IMR-90 (cell line): ENCODE measurements at regions not wholly inside any gene's neighbourhood (a gene's known extent, or its start where the extent isn't known, plus 50 kb on each side); places are given as distances from the start of the nearest gene placed in this dataset.
A peak's percentile ranks its signal among the peaks of the same experiment; 100 is the strongest.

ENCODE experiments used
- ATAC-seq: fragments of 200-7000 bp; cut with Tn5 transposase; 2 replicates; pipeline ENCODE4 v1.9.1; 2020; ENCODE audit warnings: low read depth, mild to moderate bottlenecking, moderate library complexity
- BruUV-seq: library from RNA; stranded (reverse); fragments of 400-500 nt; replicated peaks from 2 replicates; lab custom pipeline; 2021; lab: Mats Ljungman, UMichigan
- CTCF ChIA-PET: fragments of 300-600 bp; formaldehyde crosslinking; extraction: SDS; loops from one replicate; lab custom pipeline; 2021; ENCODE audit warnings: antibody characterized with exemption; lab: Yijun Ruan, JAX
- POLR2A ChIA-PET: fragments of 300-600 bp; sonication (Branson Sonifier 250); formaldehyde crosslinking; loops from one replicate; lab custom pipeline; 2022; ENCODE audit warnings: antibody characterized with exemption; ENCODE audit not compliant: unreplicated experiment; lab: Charles Lee
- DNase-seq: peaks from one replicate; pipeline ENCODE4 v3.0.0; 2013
- H2AFZ ChIP-seq: replicated peaks from 2 replicates; pipeline ENCODE3; 2013; ENCODE audit warnings: low read length, mild to moderate bottlenecking; ENCODE audit not compliant: poor library complexity
- H2AK5ac ChIP-seq: 2 replicates; pipeline ENCODE4 v1.6.1; 2013; ENCODE audit warnings: low read depth, low read length, inconsistent platforms
- H2AK9ac ChIP-seq: replicated peaks from 2 replicates; pipeline ENCODE3; 2013; ENCODE audit warnings: mild to moderate bottlenecking, low read depth, low read length, moderate library complexity; ENCODE audit not compliant: poor library complexity
- H2BK120ac ChIP-seq: 2 replicates; pipeline ENCODE4 v1.6.1; 2013; ENCODE audit warnings: low read depth, low read length, inconsistent platforms
- H2BK15ac ChIP-seq: 3 replicates; pipeline ENCODE4 v1.6.1; 2013; ENCODE audit warnings: low read depth, low read length, inconsistent platforms
- H2BK20ac ChIP-seq: 2 replicates; pipeline ENCODE4 v1.6.1; 2013; ENCODE audit warnings: low read depth, mild to moderate bottlenecking, inconsistent platforms, low read length, moderate library complexity
- H2BK5ac ChIP-seq: 2 replicates; pipeline ENCODE4 v1.6.1; 2013; ENCODE audit warnings: mild to moderate bottlenecking, low read depth, low read length, inconsistent platforms; ENCODE audit not compliant: poor library complexity, severe bottlenecking
- H3K14ac ChIP-seq: replicated peaks from 2 replicates; pipeline ENCODE4 v1.6.1; 2013; ENCODE audit warnings: low read depth, low read length, inconsistent platforms
- H3K18ac ChIP-seq: 2 replicates; pipeline ENCODE4 v1.6.1; 2013; ENCODE audit warnings: low read depth, low read length, control low read depth
- H3K23ac ChIP-seq: 2 replicates; pipeline ENCODE4 v1.6.1; 2013; ENCODE audit warnings: low read depth, low read length, inconsistent platforms
- H3K27ac ChIP-seq: 2 replicates; pipeline ENCODE4 v1.5.1; 2013; ENCODE audit warnings: mild to moderate bottlenecking, control low read depth, low read length; ENCODE audit not compliant: insufficient read depth
- H3K27me3 ChIP-seq: 2 replicates; pipeline ENCODE4 v1.6.1; 2013; ENCODE audit warnings: low read length; ENCODE audit not compliant: control insufficient read depth, insufficient read depth
- H3K36me3 ChIP-seq: 2 replicates; pipeline ENCODE4 v1.6.1; 2013; ENCODE audit warnings: low read length, mixed read lengths; ENCODE audit not compliant: control insufficient read depth, insufficient read depth
- H3K4ac ChIP-seq: 2 replicates; pipeline ENCODE4 v1.6.1; 2013; ENCODE audit warnings: low read depth, low read length, inconsistent platforms
- H3K4me1 ChIP-seq: 2 replicates; pipeline ENCODE4 v1.6.1; 2013; ENCODE audit warnings: low read length, mixed read lengths; ENCODE audit not compliant: control insufficient read depth, insufficient read depth
- H3K4me2 ChIP-seq: 2 replicates; pipeline ENCODE4 v1.6.1; 2013; ENCODE audit warnings: low read depth, mild to moderate bottlenecking, control low read depth, low read length, moderate library complexity
- H3K4me3 ChIP-seq: 2 replicates; pipeline ENCODE4 v1.5.1; 2013; ENCODE audit warnings: low read depth, mild to moderate bottlenecking, control low read depth, low read length, moderate library complexity; ENCODE audit not compliant: insufficient read depth
- H3K56ac ChIP-seq: 2 replicates; pipeline ENCODE4 v1.6.1; 2013; ENCODE audit warnings: low read length, inconsistent platforms; ENCODE audit not compliant: insufficient read depth; ENCODE audit errors: extremely low read depth
- H3K79me1 ChIP-seq, 2 experiments: 2 replicates each; pipeline ENCODE4 v1.6.1; 2013; ENCODE audit warnings: low read length in 2 of 2, inconsistent platforms in 1 of 2, low read depth in 1 of 2
- H3K9ac ChIP-seq: 2 replicates; pipeline ENCODE4 v1.6.1; 2013; ENCODE audit warnings: low read depth, low read length, control low read depth
- H3K9me1 ChIP-seq: 2 replicates; pipeline ENCODE4 v1.6.1; 2013; ENCODE audit warnings: low read length, inconsistent platforms; ENCODE audit not compliant: insufficient read depth
- H3K9me3 ChIP-seq: 2 replicates; pipeline ENCODE4 v1.6.1; 2013; ENCODE audit warnings: low read length; ENCODE audit not compliant: control insufficient read depth, insufficient read depth
- H4K20me1 ChIP-seq: 2 replicates; pipeline ENCODE4 v1.6.1; 2013; ENCODE audit warnings: low read length, inconsistent platforms; ENCODE audit not compliant: insufficient read depth
- H4K5ac ChIP-seq: 2 replicates; pipeline ENCODE4 v1.6.1; 2013; ENCODE audit warnings: mild to moderate bottlenecking, low read depth, low read length, control low read depth
- H4K8ac ChIP-seq, 2 experiments: 2 replicates each; pipeline ENCODE4 v1.6.1; 2013; ENCODE audit warnings: low read depth in 2 of 2, low read length in 2 of 2, control low read depth in 1 of 2, inconsistent platforms in 1 of 2
- H4K91ac ChIP-seq: 2 replicates; pipeline ENCODE4 v1.6.1; 2013; ENCODE audit warnings: low read depth, low read length, inconsistent platforms; ENCODE audit not compliant: insufficient read depth
- BHLHE40 ChIP-seq: fragments of 150-350 bp; IDR thresholded peaks from 2 replicates; pipeline ENCODE4 v1.6.1; 2016; ENCODE audit warnings: mild to moderate bottlenecking, low read depth, low read length
- CTCF ChIP-seq: conservative IDR thresholded peaks from 2 replicates; pipeline ENCODE4 v1.5.1; 2012; ENCODE audit warnings: mild to moderate bottlenecking, low read depth, low read length, improper control_type of control experiment
- ELK1 ChIP-seq: fragments of 150-350 bp; IDR thresholded peaks from 2 replicates; pipeline ENCODE4 v1.6.1; 2016; ENCODE audit warnings: low read depth, mild to moderate bottlenecking, low read length, moderate library complexity, borderline replicate concordance
- FOS ChIP-seq: fragments of 150-350 bp; IDR thresholded peaks from 2 replicates; pipeline ENCODE4 v1.6.1; 2016; ENCODE audit warnings: low read depth, low read length
- MAFK ChIP-seq: IDR thresholded peaks from 2 replicates; pipeline ENCODE4 v1.6.1; 2012; ENCODE audit warnings: low read depth, low read length, improper control_type of control experiment
- MAZ ChIP-seq: IDR thresholded peaks from 2 replicates; pipeline ENCODE4 v1.6.1; 2012; ENCODE audit warnings: low read depth, mild to moderate bottlenecking, low read length, improper control_type of control experiment, moderate library complexity, borderline replicate concordance
- MXI1 ChIP-seq: IDR thresholded peaks from 2 replicates; pipeline ENCODE4 v1.6.1; 2012; ENCODE audit warnings: low read depth, mild to moderate bottlenecking, low read length, moderate library complexity, borderline replicate concordance
- POLR2A ChIP-seq: IDR thresholded peaks from 2 replicates; pipeline ENCODE4 v1.6.1; 2012; ENCODE audit warnings: mild to moderate bottlenecking, low read depth, low read length
- RAD21 ChIP-seq: IDR thresholded peaks from 2 replicates; pipeline ENCODE4 v1.6.1; 2012; ENCODE audit warnings: low read length, improper control_type of control experiment
- RFX5 ChIP-seq: IDR thresholded peaks from 2 replicates; pipeline ENCODE4 v1.8.0; 2012; ENCODE audit warnings: low read depth, mild to moderate bottlenecking, low read length, moderate library complexity
- USF2 ChIP-seq: fragments of 150-350 bp; IDR thresholded peaks from 2 replicates; pipeline ENCODE4 v1.6.1; 2017; ENCODE audit warnings: mild to moderate bottlenecking, antibody characterized with exemption, low read length, low read depth
- WGBS, 2 experiments: methylation state at CpG; one replicate each; pipeline versions ENCODE4 v1.1.5 to v1.1.7; 2013; ENCODE audit warnings: missing lambda C conversion rate in 2 of 2; ENCODE audit not compliant: insufficient read length in 1 of 2; ENCODE audit errors: extremely low coverage in 2 of 2; 5-methylcytosine and 5-hydroxymethylcytosine counted together
- dilution Hi-C: fragments of 300-500 bp; cut with HindIII; formaldehyde crosslinking; loops from one replicate; pipeline ENCODE4 v1.14.3; 2018; ENCODE audit warnings: low sequenced_read_pairs; ENCODE audit not compliant: unreplicated experiment
- in situ Hi-C: fragments of 300-500 bp; cut with MboI; formaldehyde crosslinking; loops from 3 replicates; pipeline ENCODE4 v1.14.3; 2019; ENCODE audit warnings: low sequenced_read_pairs, inconsistent platforms, mixed read lengths
- intact Hi-C: fragments of 100-400 bp; cut with micrococcal nuclease; formaldehyde crosslinking; loops from 2 replicates; pipeline ENCODE4 v1.10.0; 2022

GRCh38 chr7:131014906-131015656, 281.1 kb upstream of the KLF14 start (continued):
- TF ChIP-seq ELK1 = no peak

GRCh38 chr7:131015657-131015958, 281.6 kb upstream of the KLF14 start:
- Histone ChIP-seq H3K4me3 (no peak overlapping the region), H4K5ac (0 out of 2 replicates have a peak overlapping the region, but pooled peaks have one; percentile 10), H3K56ac (no peak overlapping the region; the same call in 1 of the 2 replicates), H3K9me1 (peaks cover 25% of the 10 kb centered on the region), H2AK9ac (no peak overlapping the region), H2BK5ac (peak overlapping the region; percentile 67), H3K23ac (0 out of 2 replicates have a peak overlapping the region, but pooled peaks have one; percentile 29), H3K4me1 (peaks cover 21% of the 10 kb centered on the region), H3K36me3 (no peaks in the 10 kb centered on the region), H3K4ac (peak overlapping the region; percentile 63), H2BK15ac (0 out of 3 replicates have a peak overlapping the region, but pooled peaks have one; percentile 9), H3K9ac (no peak overlapping the region), H3K79me1 (peaks cover 43 to 84% of the 10 kb centered on the region in 2 experiments), H2AFZ (no peak overlapping the region), H4K8ac (no peak overlapping the region), H3K27ac (peak overlapping the region; percentile 44), H3K14ac (peak overlapping the region; percentile 29; the same call in 1 of the 2 replicates), H3K4me2 (no peak overlapping the region), H3K27me3 (no peaks in the 10 kb centered on the region), H4K91ac (no peak overlapping the region), H2BK20ac (no peak overlapping the region), H2BK120ac (peak overlapping the region; percentile 32; the same call in 1 of the 2 replicates), H3K18ac (peak overlapping the region; percentile 53; the same call in 1 of the 2 replicates), H4K20me1 (peaks cover 38% of the 10 kb centered on the region), H2AK5ac (peak overlapping the region; percentile 30), H3K9me3 (peaks cover 4% of the 10 kb centered on the region; the same call in 1 of the 2 replicates)
- BruUV-seq = no TSS peak
- no CpG with 5 or more reads among the region's 3 CpGs for WGBS, 2 experiments
- ChIA-PET POLR2A (no interaction called here), CTCF (no interaction called here)
- in situ Hi-C loops = no loop called here
- intact Hi-C loops = no loop called here
- ATAC-seq (peak; percentile 63), DNase-seq (peak; percentile 73)
- dilution Hi-C loops = no loop called here
- TF ChIP-seq BHLHE40 (no peak), MAFK (no peak), ELK1 (no peak), MAZ (no peak), USF2 (no peak), POLR2A (no peak), CTCF (no peak), RAD21 (no peak), FOS (no peak), RFX5 (no peak), MXI1 (no peak)
